Peyer's patch (tissue), 4 donors: ENCODE measurements at regions not wholly inside any gene's neighbourhood (a gene's known extent, or its start where the extent isn't known, plus 50 kb on each side); places are given as distances from the start of the nearest gene placed in this dataset.

Experiments
- POLR2A ChIP-seq, 2 donors: fragments of 450-650 bp; IDR thresholded peaks; one replicate each; pipeline ENCODE4 v1.5.1; 2017; ENCODE audit warnings: antibody characterized with exemption in 2 of 2, mild to moderate bottlenecking in 2 of 2, moderate library complexity in 2 of 2
- TF ChIP-seq, protein P1 (sequence below), 6 experiments: fragments of 450-650 bp in 4 of 6; fragments of 200-600 bp in 2 of 6; sonication (generic) in 1 of 6; IDR thresholded peaks; one replicate each; pipeline ENCODE4 v1.5.1; 2017 to 2019; ENCODE audit warnings: antibody characterized with exemption in 6 of 6, mild to moderate bottlenecking in 3 of 6, moderate library complexity in 1 of 6

DNA sequence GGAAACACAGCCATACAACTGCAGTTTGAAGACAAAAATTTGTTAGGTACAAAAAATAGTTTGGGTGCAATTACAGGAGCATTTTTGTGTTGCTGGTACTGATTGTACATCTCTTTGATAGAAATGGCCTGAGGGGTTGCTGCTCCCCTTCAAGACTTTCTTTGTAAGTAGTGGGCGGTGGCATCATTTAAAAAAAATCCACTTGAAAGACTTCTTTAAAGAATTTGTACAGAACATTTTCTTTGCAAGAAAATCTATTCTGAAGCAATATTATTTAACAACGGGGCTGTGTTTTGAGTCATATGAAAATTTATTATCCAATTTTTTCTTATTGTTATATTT, 144.1 kb upstream of the CAV2 start:
- no peak for TF ChIP-seq POLR2A (IDR thresholded peaks at IDR 0.05)
- TF ChIP-seq, protein P1, sequence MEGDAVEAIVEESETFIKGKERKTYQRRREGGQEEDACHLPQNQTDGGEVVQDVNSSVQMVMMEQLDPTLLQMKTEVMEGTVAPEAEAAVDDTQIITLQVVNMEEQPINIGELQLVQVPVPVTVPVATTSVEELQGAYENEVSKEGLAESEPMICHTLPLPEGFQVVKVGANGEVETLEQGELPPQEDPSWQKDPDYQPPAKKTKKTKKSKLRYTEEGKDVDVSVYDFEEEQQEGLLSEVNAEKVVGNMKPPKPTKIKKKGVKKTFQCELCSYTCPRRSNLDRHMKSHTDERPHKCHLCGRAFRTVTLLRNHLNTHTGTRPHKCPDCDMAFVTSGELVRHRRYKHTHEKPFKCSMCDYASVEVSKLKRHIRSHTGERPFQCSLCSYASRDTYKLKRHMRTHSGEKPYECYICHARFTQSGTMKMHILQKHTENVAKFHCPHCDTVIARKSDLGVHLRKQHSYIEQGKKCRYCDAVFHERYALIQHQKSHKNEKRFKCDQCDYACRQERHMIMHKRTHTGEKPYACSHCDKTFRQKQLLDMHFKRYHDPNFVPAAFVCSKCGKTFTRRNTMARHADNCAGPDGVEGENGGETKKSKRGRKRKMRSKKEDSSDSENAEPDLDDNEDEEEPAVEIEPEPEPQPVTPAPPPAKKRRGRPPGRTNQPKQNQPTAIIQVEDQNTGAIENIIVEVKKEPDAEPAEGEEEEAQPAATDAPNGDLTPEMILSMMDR (IDR thresholded peaks at IDR 0.05) = no peak
